NCI-H345 treated with DMSO at 0.1 percent for 48 hours (cell line): ENCODE measurements at regions not wholly inside any gene's neighbourhood (a gene's known extent, or its start where the extent isn't known, plus 50 kb on each side); places are given as distances from the start of the nearest gene placed in this dataset.

Source experiments
- DNase-seq: peaks from one replicate; lab custom pipeline; 2025; ENCODE audit not compliant: unreplicated experiment; lab: John Stamatoyannopoulos, UW

- DNase-seq = no peak
These were observed 63.4 kb upstream of the SIRPG start for GRCh38 chr20:1720845-1721475.

DNA sequence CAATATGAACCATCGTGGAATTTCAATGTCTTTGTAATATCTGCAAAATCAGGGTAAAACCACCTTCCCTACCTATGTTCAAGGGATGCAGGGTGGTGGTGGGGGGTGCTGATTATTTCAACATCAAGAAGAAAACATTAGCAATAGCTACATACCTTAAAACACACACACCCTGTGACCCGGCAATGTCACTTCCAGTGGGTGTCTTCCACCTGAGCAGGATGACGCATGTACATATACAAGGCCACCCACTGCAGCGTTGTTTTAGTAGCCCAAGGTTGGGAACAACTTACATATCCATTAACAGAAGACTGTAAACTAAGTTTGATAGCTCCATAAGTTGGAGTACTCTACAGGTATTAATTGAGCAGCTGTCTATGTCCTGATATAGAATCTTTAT, 62.6 kb upstream of the SIRPG start:
- no peak for DNase-seq

DNA sequence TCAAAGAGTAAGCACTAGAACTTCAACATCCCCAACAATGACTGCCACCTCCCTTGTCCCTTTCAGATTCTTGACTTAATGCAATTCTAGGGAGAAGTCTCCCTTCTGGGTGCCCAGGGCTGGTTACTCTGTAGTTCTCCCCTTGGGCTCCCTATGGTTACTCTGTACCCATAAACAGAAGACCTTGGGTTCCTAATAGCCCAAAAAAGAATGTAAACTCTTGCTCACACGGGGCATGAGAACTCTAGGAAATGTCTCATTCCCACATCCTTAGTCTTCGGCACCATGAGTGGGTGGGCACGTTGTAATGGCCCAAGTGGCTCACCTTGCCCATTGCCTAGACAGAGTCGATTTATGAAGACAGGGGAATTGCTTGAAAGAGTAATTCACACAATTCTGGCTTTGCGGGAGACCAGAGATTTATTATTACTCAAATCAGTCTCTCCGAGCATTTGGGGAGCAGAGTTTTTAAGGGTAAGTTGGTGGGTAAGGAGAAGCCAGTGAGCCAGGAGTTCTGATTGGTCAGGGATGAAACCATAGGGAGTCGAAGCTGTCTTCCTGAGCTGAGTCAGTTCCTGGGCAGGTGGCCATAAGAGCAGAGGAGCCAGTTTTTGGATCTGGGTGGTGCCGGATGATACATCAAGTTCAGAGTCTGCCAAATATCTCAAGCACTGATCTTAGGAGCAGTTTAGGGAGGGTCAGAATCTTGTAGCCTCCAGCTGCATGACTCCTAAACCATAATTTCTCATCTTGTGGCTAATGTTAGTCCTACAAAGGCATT, 61.2 kb upstream of the SIRPG start:
- DNase-seq = no peak

GRCh38 chr20:1712634-1713624, 55.4 kb upstream of the SIRPG start:
- DNase-seq = no peak

DNA sequence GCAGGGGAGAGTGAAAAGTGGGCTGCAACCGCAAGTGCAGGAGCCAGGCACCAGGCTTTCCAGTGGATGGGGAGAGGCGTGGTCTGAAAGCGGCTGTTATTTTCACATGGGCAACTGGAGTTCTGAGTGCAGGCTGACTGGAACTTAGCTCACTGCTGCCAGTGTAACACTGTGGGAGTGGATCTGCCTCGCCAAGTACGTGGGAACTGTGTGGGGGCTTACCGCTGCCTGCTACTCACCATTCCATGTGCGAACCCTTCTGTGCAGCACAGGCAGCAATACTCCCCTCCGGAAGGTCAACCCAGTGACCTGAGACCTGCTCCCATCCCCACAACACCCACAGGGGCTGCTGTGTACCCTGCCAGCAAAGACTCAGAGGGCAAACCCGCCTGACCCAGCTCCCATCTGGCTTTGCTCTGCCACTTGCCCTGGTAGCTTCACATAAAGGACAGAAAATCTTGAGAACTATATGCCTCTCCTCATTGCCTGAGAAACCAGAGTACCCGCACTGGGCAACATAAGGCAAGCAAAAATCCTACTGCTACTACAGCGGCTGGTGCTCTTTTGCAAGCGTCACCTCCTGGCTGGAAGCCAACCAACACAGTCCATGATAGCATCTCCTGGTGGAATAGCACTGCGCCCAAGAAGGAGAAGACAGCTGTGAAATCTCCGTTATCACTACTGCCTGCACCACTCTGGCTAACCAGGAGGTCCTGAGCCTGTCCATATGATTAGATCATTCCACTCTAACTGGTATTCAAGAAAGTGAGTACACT, 54.4 kb upstream of the SIRPG start:
- no peak for DNase-seq

- no peak for DNase-seq
These were observed 53.7 kb upstream of the SIRPG start for GRCh38 chr20:1711266-1711665.

- DNase-seq = no peak
These were observed 52.9 kb upstream of the SIRPG start for GRCh38 chr20:1710484-1710883.

GRCh38 chr20:1707588-1708449, 50.2 kb upstream of the SIRPG start:
- no peak for DNase-seq
